ENCODE measurements at regions not wholly inside any gene's neighbourhood (a gene's known extent, or its start where the extent isn't known, plus 50 kb on each side); places are given as distances from the start of the nearest gene placed in this dataset.

DNA sequence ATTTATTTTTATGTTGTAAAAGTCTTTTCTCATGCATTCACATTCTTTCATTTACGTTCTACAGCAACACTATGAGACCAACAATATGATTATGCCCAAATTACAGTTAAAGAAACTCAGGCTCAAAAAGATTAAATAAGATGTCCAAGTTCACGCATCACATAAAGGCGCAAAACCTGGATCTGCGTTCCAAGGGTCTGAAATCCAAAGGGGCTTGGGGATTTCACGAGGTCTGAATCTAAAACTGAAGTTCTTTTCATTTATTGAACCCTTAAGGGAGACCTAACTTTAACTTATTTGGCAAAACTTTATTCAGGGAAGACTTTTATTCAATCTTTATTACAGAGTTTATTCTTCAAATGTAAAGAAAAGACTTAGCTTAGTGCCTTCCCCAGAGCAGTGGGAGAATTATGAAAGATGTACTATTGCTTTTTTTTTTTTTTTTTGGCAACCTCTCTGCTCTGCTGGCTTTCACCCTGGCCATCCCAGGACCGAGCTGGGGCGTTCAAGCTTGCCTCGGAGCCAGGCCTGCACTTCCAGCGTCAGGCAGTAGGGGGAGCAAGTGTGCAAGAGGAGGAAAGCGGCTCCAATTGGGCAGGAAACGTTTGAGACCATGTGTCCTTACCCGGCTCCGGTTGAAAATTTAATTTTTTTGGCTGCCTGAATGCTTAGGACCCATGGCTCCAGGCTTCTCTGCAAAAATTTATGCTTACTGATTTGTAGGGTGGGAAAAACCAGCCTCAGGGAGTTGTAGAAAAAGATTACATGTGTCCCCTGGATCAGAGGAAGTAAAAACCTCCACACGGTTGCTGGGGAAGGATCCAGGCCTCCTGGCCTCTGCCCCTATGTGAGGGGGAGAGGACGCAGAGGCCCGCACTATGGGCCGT lies 344.3 kb upstream of the KLF3 start (continued):
- TF ChIP-seq, protein P1, sequence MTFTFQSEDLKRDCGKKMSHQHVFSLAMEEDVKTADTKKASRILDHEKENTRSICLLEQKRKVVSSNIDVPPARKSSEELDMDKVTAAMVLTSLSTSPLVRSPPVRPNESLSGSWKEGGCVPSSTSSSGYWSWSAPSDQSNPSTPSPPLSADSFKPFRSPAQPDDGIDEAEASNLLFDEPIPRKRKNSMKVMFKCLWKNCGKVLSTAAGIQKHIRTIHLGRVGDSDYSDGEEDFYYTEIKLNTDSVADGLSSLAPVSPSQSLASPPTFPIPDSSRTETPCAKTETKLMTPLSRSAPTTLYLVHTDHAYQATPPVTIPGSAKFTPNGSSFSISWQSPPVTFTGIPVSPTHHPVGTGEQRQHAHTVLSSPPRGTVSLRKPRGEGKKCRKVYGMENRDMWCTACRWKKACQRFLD (CRISPR knock-in tag; IDR thresholded peaks at IDR 0.05; ENCODE audit: borderline replicate concordance) = no peak
- TF ChIP-seq, protein P2, sequence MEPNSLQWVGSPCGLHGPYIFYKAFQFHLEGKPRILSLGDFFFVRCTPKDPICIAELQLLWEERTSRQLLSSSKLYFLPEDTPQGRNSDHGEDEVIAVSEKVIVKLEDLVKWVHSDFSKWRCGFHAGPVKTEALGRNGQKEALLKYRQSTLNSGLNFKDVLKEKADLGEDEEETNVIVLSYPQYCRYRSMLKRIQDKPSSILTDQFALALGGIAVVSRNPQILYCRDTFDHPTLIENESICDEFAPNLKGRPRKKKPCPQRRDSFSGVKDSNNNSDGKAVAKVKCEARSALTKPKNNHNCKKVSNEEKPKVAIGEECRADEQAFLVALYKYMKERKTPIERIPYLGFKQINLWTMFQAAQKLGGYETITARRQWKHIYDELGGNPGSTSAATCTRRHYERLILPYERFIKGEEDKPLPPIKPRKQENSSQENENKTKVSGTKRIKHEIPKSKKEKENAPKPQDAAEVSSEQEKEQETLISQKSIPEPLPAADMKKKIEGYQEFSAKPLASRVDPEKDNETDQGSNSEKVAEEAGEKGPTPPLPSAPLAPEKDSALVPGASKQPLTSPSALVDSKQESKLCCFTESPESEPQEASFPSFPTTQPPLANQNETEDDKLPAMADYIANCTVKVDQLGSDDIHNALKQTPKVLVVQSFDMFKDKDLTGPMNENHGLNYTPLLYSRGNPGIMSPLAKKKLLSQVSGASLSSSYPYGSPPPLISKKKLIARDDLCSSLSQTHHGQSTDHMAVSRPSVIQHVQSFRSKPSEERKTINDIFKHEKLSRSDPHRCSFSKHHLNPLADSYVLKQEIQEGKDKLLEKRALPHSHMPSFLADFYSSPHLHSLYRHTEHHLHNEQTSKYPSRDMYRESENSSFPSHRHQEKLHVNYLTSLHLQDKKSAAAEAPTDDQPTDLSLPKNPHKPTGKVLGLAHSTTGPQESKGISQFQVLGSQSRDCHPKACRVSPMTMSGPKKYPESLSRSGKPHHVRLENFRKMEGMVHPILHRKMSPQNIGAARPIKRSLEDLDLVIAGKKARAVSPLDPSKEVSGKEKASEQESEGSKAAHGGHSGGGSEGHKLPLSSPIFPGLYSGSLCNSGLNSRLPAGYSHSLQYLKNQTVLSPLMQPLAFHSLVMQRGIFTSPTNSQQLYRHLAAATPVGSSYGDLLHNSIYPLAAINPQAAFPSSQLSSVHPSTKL (CRISPR knock-in tag; IDR thresholded peaks at IDR 0.05) = 0 out of 2 replicates have a peak, but pooled peaks have one; percentile 13
- TF ChIP-seq, protein P3, sequence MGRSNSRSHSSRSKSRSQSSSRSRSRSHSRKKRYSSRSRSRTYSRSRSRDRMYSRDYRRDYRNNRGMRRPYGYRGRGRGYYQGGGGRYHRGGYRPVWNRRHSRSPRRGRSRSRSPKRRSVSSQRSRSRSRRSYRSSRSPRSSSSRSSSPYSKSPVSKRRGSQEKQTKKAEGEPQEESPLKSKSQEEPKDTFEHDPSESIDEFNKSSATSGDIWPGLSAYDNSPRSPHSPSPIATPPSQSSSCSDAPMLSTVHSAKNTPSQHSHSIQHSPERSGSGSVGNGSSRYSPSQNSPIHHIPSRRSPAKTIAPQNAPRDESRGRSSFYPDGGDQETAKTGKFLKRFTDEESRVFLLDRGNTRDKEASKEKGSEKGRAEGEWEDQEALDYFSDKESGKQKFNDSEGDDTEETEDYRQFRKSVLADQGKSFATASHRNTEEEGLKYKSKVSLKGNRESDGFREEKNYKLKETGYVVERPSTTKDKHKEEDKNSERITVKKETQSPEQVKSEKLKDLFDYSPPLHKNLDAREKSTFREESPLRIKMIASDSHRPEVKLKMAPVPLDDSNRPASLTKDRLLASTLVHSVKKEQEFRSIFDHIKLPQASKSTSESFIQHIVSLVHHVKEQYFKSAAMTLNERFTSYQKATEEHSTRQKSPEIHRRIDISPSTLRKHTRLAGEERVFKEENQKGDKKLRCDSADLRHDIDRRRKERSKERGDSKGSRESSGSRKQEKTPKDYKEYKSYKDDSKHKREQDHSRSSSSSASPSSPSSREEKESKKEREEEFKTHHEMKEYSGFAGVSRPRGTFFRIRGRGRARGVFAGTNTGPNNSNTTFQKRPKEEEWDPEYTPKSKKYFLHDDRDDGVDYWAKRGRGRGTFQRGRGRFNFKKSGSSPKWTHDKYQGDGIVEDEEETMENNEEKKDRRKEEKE (IDR thresholded peaks at IDR 0.05) = no peak
- TF ChIP-seq KDM6A (CRISPR knock-in tag; IDR thresholded peaks at IDR 0.05; ENCODE audit: low read depth) (no peak), MTF1 (CRISPR knock-in tag; IDR thresholded peaks at IDR 0.05) (no peak), ZNF816 (CRISPR knock-in tag; IDR thresholded peaks at IDR 0.05; ENCODE audit: borderline replicate concordance) (no peak), ZNF160 (CRISPR knock-in tag; IDR thresholded peaks at IDR 0.05) (no peak), TCF12 (IDR thresholded peaks at IDR 0.05) (no peak), TCF12 (CRISPR knock-in tag; IDR thresholded peaks at IDR 0.05) (no peak), PPARG (CRISPR knock-in tag; conservative IDR thresholded peaks at IDR 0.05) (no peak), SMAD3 (CRISPR knock-in tag; IDR thresholded peaks at IDR 0.05) (no peak), ZNF431 (CRISPR knock-in tag; IDR thresholded peaks at IDR 0.05; ENCODE audit: borderline replicate concordance, low read depth) (no peak), ZNF253 (CRISPR knock-in tag; IDR thresholded peaks at IDR 0.05; ENCODE audit: borderline replicate concordance) (no peak), MAFF (IDR thresholded peaks at IDR 0.05; ENCODE audit: low read depth, low read length) (no peak), NFE2 (CRISPR knock-in tag; IDR thresholded peaks at IDR 0.05) (no peak), PAWR (CRISPR knock-in tag; IDR thresholded peaks at IDR 0.05; ENCODE audit: borderline replicate concordance) (no peak), NCOA1 (CRISPR knock-in tag; IDR thresholded peaks at IDR 0.05) (peak; percentile 62; the same call in 1 of the 2 replicates), SMC3 (IDR thresholded peaks at IDR 0.05; ENCODE audit: low read length) (peak; percentile 83), ZC3H13 (CRISPR knock-in tag; IDR thresholded peaks at IDR 0.05) (no peak), REL (CRISPR knock-in tag; conservative IDR thresholded peaks at IDR 0.05) (no peak), ZNF543 (CRISPR knock-in tag; IDR thresholded peaks at IDR 0.05) (no peak)
